IPS-NIHi11 (cell line): ENCODE measurements at regions not wholly inside any gene's neighbourhood (a gene's known extent, or its start where the extent isn't known, plus 50 kb on each side); places are given as distances from the start of the nearest gene placed in this dataset.

Experiments
- DNase-seq: peaks from one replicate; pipeline ENCODE4 v3.0.0; 2012; ENCODE audit warnings: mixed read lengths, low spot score

GRCh38 chr2:173647681-173648311, 293.1 kb downstream of the CDCA7 start:
- DNase-seq, result no peak

- DNase-seq, result no peak
Observed at GRCh38 chr2:173648816-173649215, 294.1 kb downstream of the CDCA7 start.

GRCh38 chr2:173649527-173650219, 295.0 kb downstream of the CDCA7 start:
- no peak for DNase-seq

GRCh38 chr2:173651891-173652290, 297.2 kb downstream of the CDCA7 start:
- no peak for DNase-seq

- no peak for DNase-seq
Observed at GRCh38 chr2:173652311-173652710, 297.6 kb downstream of the CDCA7 start.

GRCh38 chr2:173652767-173653431, 298.2 kb downstream of the CDCA7 start:
- no peak for DNase-seq

GRCh38 chr2:173653432-173653805, 298.7 kb downstream of the CDCA7 start:
- DNase-seq, result no peak

- DNase-seq, result no peak
Observed at GRCh38 chr2:173654161-173654895, 299.7 kb downstream of the CDCA7 start.

GRCh38 chr2:173654896-173655265, 300.2 kb downstream of the CDCA7 start:
- no peak for DNase-seq

GRCh38 chr2:173656086-173656485, 301.4 kb downstream of the CDCA7 start:
- no peak for DNase-seq

- no peak for DNase-seq
Observed at GRCh38 chr2:173657996-173658717, 303.5 kb downstream of the CDCA7 start.

- DNase-seq, result no peak
Observed at GRCh38 chr2:173658946-173659371, 304.3 kb downstream of the CDCA7 start.

GRCh38 chr2:173659509-173659908, 304.8 kb downstream of the CDCA7 start:
- DNase-seq, result no peak

- DNase-seq, result no peak
Observed at GRCh38 chr2:173661586-173661985, 303.6 kb downstream of the SP3 start.

GRCh38 chr2:173663353-173663752, 301.8 kb downstream of the SP3 start:
- no peak for DNase-seq

GRCh38 chr2:173663835-173664512, 301.2 kb downstream of the SP3 start:
- DNase-seq, result no peak

- DNase-seq, result no peak
Observed at GRCh38 chr2:173664513-173664910, 300.7 kb downstream of the SP3 start.

- DNase-seq, result no peak
Observed at GRCh38 chr2:173666171-173666888, 298.8 kb downstream of the SP3 start.

- DNase-seq, result no peak
Observed at GRCh38 chr2:173667014-173667413, 298.2 kb downstream of the SP3 start.

- DNase-seq, result no peak
Observed at GRCh38 chr2:173667415-173667814, 297.8 kb downstream of the SP3 start.
